ENCODE measurements at regions not wholly inside any gene's neighbourhood (a gene's known extent, or its start where the extent isn't known, plus 50 kb on each side); places are given as distances from the start of the nearest gene placed in this dataset.
"Not testable (repeated sequence)": the region's sequence is repeated elsewhere in the genome, so short reads cannot be mapped to it uniquely, and the experiment has no call there.

DNA sequence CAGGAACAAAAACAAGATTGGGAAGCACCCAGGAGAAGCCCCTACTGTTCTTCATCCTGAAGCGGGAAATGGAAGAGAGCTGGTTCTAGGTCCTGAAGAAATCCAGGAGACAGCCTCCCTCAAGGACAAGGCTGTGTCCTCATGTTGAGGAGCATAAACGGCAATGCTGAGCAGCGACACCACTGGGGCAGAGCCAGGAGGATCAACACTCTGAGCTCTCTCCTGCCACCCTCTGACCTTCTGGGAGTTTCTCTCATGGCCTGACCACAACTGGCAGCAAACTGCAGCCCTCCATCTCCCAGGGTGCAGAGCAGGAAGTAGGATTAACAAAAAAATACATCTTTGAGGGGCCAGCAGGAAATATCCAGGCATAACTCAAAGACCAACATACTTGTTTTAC lies 1292.2 kb upstream of the TMEM132C start:
- TF ChIP-seq ZFX (IDR thresholded peaks at IDR 0.05): no peak
- TF ChIP-seq CTCF (conservative IDR thresholded peaks at IDR 0.05): peak; percentile 22; the same call in 1 of the 2 replicates

DNA sequence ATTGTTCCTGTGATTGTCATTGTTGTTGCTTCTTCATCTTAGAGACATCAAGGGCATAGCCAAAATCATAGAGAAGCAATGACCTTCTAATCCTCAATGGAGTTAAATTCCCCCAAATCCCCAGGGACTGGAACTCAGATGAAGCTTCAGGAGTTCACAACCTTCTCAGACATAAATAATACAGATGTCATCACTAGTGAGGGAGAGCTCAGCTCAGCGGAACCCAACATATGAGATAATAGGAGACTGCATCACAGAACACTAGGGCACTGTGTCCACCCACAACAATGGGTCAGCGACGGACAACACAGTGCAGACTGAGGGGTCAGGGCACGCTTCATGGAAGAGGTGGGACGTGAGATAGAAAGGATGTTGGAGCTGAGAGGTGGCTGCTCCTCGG lies 1290.4 kb upstream of the TMEM132C start:
- no peak overlapping the region for H3K27ac ChIP-seq
- TF ChIP-seq CTCF (conservative IDR thresholded peaks at IDR 0.05) (no peak), ZFX (IDR thresholded peaks at IDR 0.05) (no peak)

More for the DNA sequence above, 1292.2 kb upstream of the TMEM132C start:
- H3K27ac ChIP-seq: no peak overlapping the region

DNA sequence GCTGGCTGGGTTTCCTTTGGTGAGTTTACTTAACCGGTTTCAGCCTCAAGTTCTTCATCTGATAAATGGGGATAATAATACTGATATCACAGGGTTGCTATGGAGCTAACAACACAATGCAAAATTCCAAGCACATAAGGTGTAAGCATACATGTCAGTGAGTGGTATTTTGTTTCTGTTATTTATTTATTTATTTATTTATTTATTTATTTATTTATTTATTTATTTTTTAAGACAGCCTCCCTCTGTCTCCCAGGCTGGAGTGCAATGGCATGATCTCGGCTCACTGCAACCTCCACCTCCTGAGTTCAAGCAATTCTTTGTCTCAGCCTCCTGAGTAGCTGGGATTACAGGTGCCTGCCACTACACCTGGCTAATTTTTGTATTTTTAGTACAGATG lies 1287.4 kb upstream of the TMEM132C start:
- not testable (repeated sequence) for H3K27ac ChIP-seq

GRCh38 chr12:126982707-126983106 lies 1284.3 kb upstream of the TMEM132C start:
- no peak overlapping the region for H3K27ac ChIP-seq
- no peak for TF ChIP-seq ZFX (IDR thresholded peaks at IDR 0.05)

DNA sequence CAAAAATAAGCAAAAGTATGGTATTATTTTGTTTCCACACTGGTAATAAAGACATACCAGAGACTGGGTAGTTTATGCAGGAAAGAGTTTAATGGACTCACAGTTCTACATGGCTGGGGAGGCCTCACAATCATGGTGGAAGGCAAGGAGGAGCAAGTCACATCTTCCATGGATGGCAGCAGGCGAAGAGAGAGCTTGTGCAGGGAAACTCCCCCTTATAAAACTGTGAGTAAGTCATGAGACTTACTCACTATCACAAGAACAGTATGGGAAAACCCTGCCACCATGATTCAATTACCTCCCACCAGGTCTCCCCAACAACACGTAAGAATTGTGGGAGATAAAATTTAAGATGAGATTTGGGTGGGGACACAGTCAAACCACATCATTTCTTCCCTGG lies 1283.2 kb upstream of the TMEM132C start:
- H3K27ac ChIP-seq: not testable (repeated sequence)

DNA sequence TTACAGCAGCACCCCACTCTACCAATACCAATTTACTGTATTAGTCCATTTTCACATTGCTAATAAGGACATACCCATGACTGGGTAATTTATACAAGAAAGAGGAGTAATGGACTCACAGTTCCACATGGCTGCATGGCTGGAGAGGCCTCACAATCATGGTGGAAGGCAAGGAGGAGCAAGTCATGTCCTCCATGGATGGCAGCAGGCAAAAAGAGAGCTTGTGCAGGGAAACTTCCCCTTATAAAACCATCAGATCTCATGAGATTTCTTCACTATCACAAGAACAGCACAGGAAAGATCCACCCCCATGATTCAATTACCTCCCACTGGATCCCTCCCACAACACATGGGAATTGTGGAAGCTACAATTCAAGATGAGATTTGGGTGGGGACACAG lies 1281.3 kb upstream of the TMEM132C start:
- H3K27ac ChIP-seq: not testable (repeated sequence)

DNA sequence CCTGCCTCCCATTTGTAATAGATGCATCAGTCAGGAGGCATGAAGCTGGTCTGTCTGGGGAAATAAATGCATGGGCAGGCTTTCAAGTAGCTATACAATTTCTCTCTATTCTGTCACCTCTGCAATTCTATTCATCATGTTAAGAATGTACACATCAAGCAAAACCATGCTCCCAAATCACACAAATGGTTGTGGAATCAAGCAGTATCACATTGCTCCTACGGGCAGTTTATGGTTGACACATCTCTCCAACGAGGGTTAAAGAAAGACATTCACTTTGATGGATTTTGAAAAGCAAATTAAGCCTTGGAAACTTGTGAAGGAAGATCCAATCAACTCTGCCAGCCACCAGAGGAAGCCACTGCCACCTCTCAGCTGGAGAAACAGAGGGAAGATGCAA lies 1277.4 kb upstream of the TMEM132C start:
- no peak overlapping the region for H3K27ac ChIP-seq
- TF ChIP-seq ZFX (IDR thresholded peaks at IDR 0.05): no peak
- no peak for TF ChIP-seq CTCF (conservative IDR thresholded peaks at IDR 0.05)

GRCh38 chr12:126993898-126994297 lies 1273.1 kb upstream of the TMEM132C start:
- TF ChIP-seq CTCF (conservative IDR thresholded peaks at IDR 0.05) (no peak), ZFX (IDR thresholded peaks at IDR 0.05) (no peak)
- H3K27ac ChIP-seq: no peak overlapping the region

DNA sequence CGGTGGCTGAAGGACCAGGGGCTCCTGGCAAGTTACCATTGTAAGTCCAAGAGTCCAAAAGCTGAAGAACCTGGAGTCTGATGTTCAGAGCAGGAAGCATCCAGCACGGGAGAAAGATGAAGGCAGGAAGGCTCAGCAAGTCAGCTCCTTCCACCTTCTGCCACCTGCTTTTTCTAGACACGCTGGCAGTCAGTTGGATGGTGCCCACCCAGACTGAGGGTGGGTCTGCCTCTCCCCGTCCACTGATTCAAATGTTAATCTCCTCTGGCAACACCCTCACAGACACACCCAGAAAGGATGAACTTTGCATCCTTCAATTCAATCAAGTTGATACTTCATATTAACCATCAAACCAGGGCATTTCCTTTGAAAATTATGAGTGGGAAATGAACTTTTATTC lies 1272.4 kb upstream of the TMEM132C start:
- H3K27ac ChIP-seq: no peak overlapping the region
- TF ChIP-seq CTCF (conservative IDR thresholded peaks at IDR 0.05) (no peak), ZFX (IDR thresholded peaks at IDR 0.05) (no peak)

GRCh38 chr12:126998031-126998430 lies 1268.9 kb upstream of the TMEM132C start:
- no peak for TF ChIP-seq ZFX (IDR thresholded peaks at IDR 0.05)
- no peak for TF ChIP-seq CTCF (conservative IDR thresholded peaks at IDR 0.05)

More at GRCh38 chr12:126998031-126998430, 1268.9 kb upstream of the TMEM132C start:
- H3K27ac ChIP-seq: no peak overlapping the region
